IMR-90 (cell line): ENCODE measurements at regions not wholly inside any gene's neighbourhood (a gene's known extent, or its start where the extent isn't known, plus 50 kb on each side); places are given as distances from the start of the nearest gene placed in this dataset.

ENCODE experiments used
- ATAC-seq: fragments of 200-7000 bp; cut with Tn5 transposase; 2 replicates; pipeline ENCODE4 v1.9.1; 2020; ENCODE audit warnings: low read depth, mild to moderate bottlenecking, moderate library complexity
- BruUV-seq: library from RNA; stranded (reverse); fragments of 400-500 nt; replicated peaks from 2 replicates; lab custom pipeline; 2021; lab: Mats Ljungman, UMichigan
- CTCF ChIA-PET: fragments of 300-600 bp; formaldehyde crosslinking; extraction: SDS; loops from one replicate; lab custom pipeline; 2021; ENCODE audit warnings: antibody characterized with exemption; lab: Yijun Ruan, JAX
- POLR2A ChIA-PET: fragments of 300-600 bp; sonication (Branson Sonifier 250); formaldehyde crosslinking; loops from one replicate; lab custom pipeline; 2022; ENCODE audit warnings: antibody characterized with exemption; ENCODE audit not compliant: unreplicated experiment; lab: Charles Lee
- DNase-seq: peaks from one replicate; pipeline ENCODE4 v3.0.0; 2013
- H2AFZ ChIP-seq: replicated peaks from 2 replicates; pipeline ENCODE3; 2013; ENCODE audit warnings: low read length, mild to moderate bottlenecking; ENCODE audit not compliant: poor library complexity
- H2AK5ac ChIP-seq: 2 replicates; pipeline ENCODE4 v1.6.1; 2013; ENCODE audit warnings: low read depth, low read length, inconsistent platforms
- H2AK9ac ChIP-seq: replicated peaks from 2 replicates; pipeline ENCODE3; 2013; ENCODE audit warnings: mild to moderate bottlenecking, low read depth, low read length, moderate library complexity; ENCODE audit not compliant: poor library complexity
- H2BK120ac ChIP-seq: 2 replicates; pipeline ENCODE4 v1.6.1; 2013; ENCODE audit warnings: low read depth, low read length, inconsistent platforms
- H2BK15ac ChIP-seq: 3 replicates; pipeline ENCODE4 v1.6.1; 2013; ENCODE audit warnings: low read depth, low read length, inconsistent platforms
- H2BK20ac ChIP-seq: 2 replicates; pipeline ENCODE4 v1.6.1; 2013; ENCODE audit warnings: low read depth, mild to moderate bottlenecking, inconsistent platforms, low read length, moderate library complexity
- H2BK5ac ChIP-seq: 2 replicates; pipeline ENCODE4 v1.6.1; 2013; ENCODE audit warnings: mild to moderate bottlenecking, low read depth, low read length, inconsistent platforms; ENCODE audit not compliant: poor library complexity, severe bottlenecking
- H3K14ac ChIP-seq: replicated peaks from 2 replicates; pipeline ENCODE4 v1.6.1; 2013; ENCODE audit warnings: low read depth, low read length, inconsistent platforms
- H3K18ac ChIP-seq: 2 replicates; pipeline ENCODE4 v1.6.1; 2013; ENCODE audit warnings: low read depth, low read length, control low read depth
- H3K23ac ChIP-seq: 2 replicates; pipeline ENCODE4 v1.6.1; 2013; ENCODE audit warnings: low read depth, low read length, inconsistent platforms
- H3K27ac ChIP-seq: 2 replicates; pipeline ENCODE4 v1.5.1; 2013; ENCODE audit warnings: mild to moderate bottlenecking, control low read depth, low read length; ENCODE audit not compliant: insufficient read depth
- H3K27me3 ChIP-seq: 2 replicates; pipeline ENCODE4 v1.6.1; 2013; ENCODE audit warnings: low read length; ENCODE audit not compliant: control insufficient read depth, insufficient read depth
- H3K36me3 ChIP-seq: 2 replicates; pipeline ENCODE4 v1.6.1; 2013; ENCODE audit warnings: low read length, mixed read lengths; ENCODE audit not compliant: control insufficient read depth, insufficient read depth
- H3K4ac ChIP-seq: 2 replicates; pipeline ENCODE4 v1.6.1; 2013; ENCODE audit warnings: low read depth, low read length, inconsistent platforms
- H3K4me1 ChIP-seq: 2 replicates; pipeline ENCODE4 v1.6.1; 2013; ENCODE audit warnings: low read length, mixed read lengths; ENCODE audit not compliant: control insufficient read depth, insufficient read depth
- H3K4me2 ChIP-seq: 2 replicates; pipeline ENCODE4 v1.6.1; 2013; ENCODE audit warnings: low read depth, mild to moderate bottlenecking, control low read depth, low read length, moderate library complexity
- H3K4me3 ChIP-seq: 2 replicates; pipeline ENCODE4 v1.5.1; 2013; ENCODE audit warnings: low read depth, mild to moderate bottlenecking, control low read depth, low read length, moderate library complexity; ENCODE audit not compliant: insufficient read depth
- H3K56ac ChIP-seq: 2 replicates; pipeline ENCODE4 v1.6.1; 2013; ENCODE audit warnings: low read length, inconsistent platforms; ENCODE audit not compliant: insufficient read depth; ENCODE audit errors: extremely low read depth
- H3K79me1 ChIP-seq, 2 experiments: 2 replicates each; pipeline ENCODE4 v1.6.1; 2013; ENCODE audit warnings: low read length in 2 of 2, inconsistent platforms in 1 of 2, low read depth in 1 of 2
- H3K9ac ChIP-seq: 2 replicates; pipeline ENCODE4 v1.6.1; 2013; ENCODE audit warnings: low read depth, low read length, control low read depth
- H3K9me1 ChIP-seq: 2 replicates; pipeline ENCODE4 v1.6.1; 2013; ENCODE audit warnings: low read length, inconsistent platforms; ENCODE audit not compliant: insufficient read depth
- H3K9me3 ChIP-seq: 2 replicates; pipeline ENCODE4 v1.6.1; 2013; ENCODE audit warnings: low read length; ENCODE audit not compliant: control insufficient read depth, insufficient read depth
- H4K20me1 ChIP-seq: 2 replicates; pipeline ENCODE4 v1.6.1; 2013; ENCODE audit warnings: low read length, inconsistent platforms; ENCODE audit not compliant: insufficient read depth
- H4K5ac ChIP-seq: 2 replicates; pipeline ENCODE4 v1.6.1; 2013; ENCODE audit warnings: mild to moderate bottlenecking, low read depth, low read length, control low read depth
- H4K8ac ChIP-seq, 2 experiments: 2 replicates each; pipeline ENCODE4 v1.6.1; 2013; ENCODE audit warnings: low read depth in 2 of 2, low read length in 2 of 2, control low read depth in 1 of 2, inconsistent platforms in 1 of 2
- H4K91ac ChIP-seq: 2 replicates; pipeline ENCODE4 v1.6.1; 2013; ENCODE audit warnings: low read depth, low read length, inconsistent platforms; ENCODE audit not compliant: insufficient read depth
- BHLHE40 ChIP-seq: fragments of 150-350 bp; IDR thresholded peaks from 2 replicates; pipeline ENCODE4 v1.6.1; 2016; ENCODE audit warnings: mild to moderate bottlenecking, low read depth, low read length
- CEBPB ChIP-seq: IDR thresholded peaks from 2 replicates; pipeline ENCODE4 v1.6.1; 2012; ENCODE audit warnings: low read depth, low read length, improper control_type of control experiment
- CHD1 ChIP-seq: IDR thresholded peaks from 2 replicates; pipeline ENCODE4 v1.6.1; 2012; ENCODE audit warnings: low read depth, low read length, improper control_type of control experiment
- CTCF ChIP-seq: conservative IDR thresholded peaks from 2 replicates; pipeline ENCODE4 v1.5.1; 2012; ENCODE audit warnings: mild to moderate bottlenecking, low read depth, low read length, improper control_type of control experiment
- ELK1 ChIP-seq: fragments of 150-350 bp; IDR thresholded peaks from 2 replicates; pipeline ENCODE4 v1.6.1; 2016; ENCODE audit warnings: low read depth, mild to moderate bottlenecking, low read length, moderate library complexity, borderline replicate concordance
- FOS ChIP-seq: fragments of 150-350 bp; IDR thresholded peaks from 2 replicates; pipeline ENCODE4 v1.6.1; 2016; ENCODE audit warnings: low read depth, low read length
- MAFK ChIP-seq: IDR thresholded peaks from 2 replicates; pipeline ENCODE4 v1.6.1; 2012; ENCODE audit warnings: low read depth, low read length, improper control_type of control experiment
- MAZ ChIP-seq: IDR thresholded peaks from 2 replicates; pipeline ENCODE4 v1.6.1; 2012; ENCODE audit warnings: low read depth, mild to moderate bottlenecking, low read length, improper control_type of control experiment, moderate library complexity, borderline replicate concordance
- MXI1 ChIP-seq: IDR thresholded peaks from 2 replicates; pipeline ENCODE4 v1.6.1; 2012; ENCODE audit warnings: low read depth, mild to moderate bottlenecking, low read length, moderate library complexity, borderline replicate concordance
- NFE2L2 ChIP-seq: fragments of 150-350 bp; IDR thresholded peaks from 2 replicates; pipeline ENCODE4 v1.6.1; 2016; ENCODE audit warnings: low read depth, mild to moderate bottlenecking, low read length
- POLR2A ChIP-seq: IDR thresholded peaks from 2 replicates; pipeline ENCODE4 v1.6.1; 2012; ENCODE audit warnings: mild to moderate bottlenecking, low read depth, low read length
- RAD21 ChIP-seq: IDR thresholded peaks from 2 replicates; pipeline ENCODE4 v1.6.1; 2012; ENCODE audit warnings: low read length, improper control_type of control experiment
- RCOR1 ChIP-seq: IDR thresholded peaks from 2 replicates; pipeline ENCODE4 v1.6.1; 2012; ENCODE audit warnings: mild to moderate bottlenecking, low read length, improper control_type of control experiment; ENCODE audit not compliant: insufficient replicate concordance
- RFX5 ChIP-seq: IDR thresholded peaks from 2 replicates; pipeline ENCODE4 v1.8.0; 2012; ENCODE audit warnings: low read depth, mild to moderate bottlenecking, low read length, moderate library complexity
- SMC3 ChIP-seq: fragments of 150-350 bp; IDR thresholded peaks from 2 replicates; pipeline ENCODE4 v1.6.1; 2016; ENCODE audit warnings: low read depth, mild to moderate bottlenecking, antibody characterized with exemption, low read length, moderate library complexity
- USF2 ChIP-seq: fragments of 150-350 bp; IDR thresholded peaks from 2 replicates; pipeline ENCODE4 v1.6.1; 2017; ENCODE audit warnings: mild to moderate bottlenecking, antibody characterized with exemption, low read length, low read depth
- WGBS, 2 experiments: methylation state at CpG; one replicate each; pipeline versions ENCODE4 v1.1.5 to v1.1.7; 2013; ENCODE audit warnings: missing lambda C conversion rate in 2 of 2; ENCODE audit not compliant: insufficient read length in 1 of 2; ENCODE audit errors: extremely low coverage in 2 of 2; 5-methylcytosine and 5-hydroxymethylcytosine counted together
- dilution Hi-C: fragments of 300-500 bp; cut with HindIII; formaldehyde crosslinking; loops from one replicate; pipeline ENCODE4 v1.14.3; 2018; ENCODE audit warnings: low sequenced_read_pairs; ENCODE audit not compliant: unreplicated experiment
- in situ Hi-C: fragments of 300-500 bp; cut with MboI; formaldehyde crosslinking; loops from 3 replicates; pipeline ENCODE4 v1.14.3; 2019; ENCODE audit warnings: low sequenced_read_pairs, inconsistent platforms, mixed read lengths
- intact Hi-C: fragments of 100-400 bp; cut with micrococcal nuclease; formaldehyde crosslinking; loops from 2 replicates; pipeline ENCODE4 v1.10.0; 2022

GRCh38 chr4:140304346-140304745 lies 69.1 kb upstream of the SCOC start:
- Histone ChIP-seq H3K14ac (no peak overlapping the region), H3K9ac (no peak overlapping the region), H3K36me3 (no peaks in the 10 kb centered on the region), H2BK5ac (no peak overlapping the region), H2BK120ac (no peak overlapping the region), H3K4me3 (no peak overlapping the region), H2BK20ac (no peak overlapping the region), H2BK15ac (no peak overlapping the region), H3K18ac (no peak overlapping the region), H3K4ac (no peak overlapping the region), H3K27ac (no peak overlapping the region), H3K27me3 (no peaks in the 10 kb centered on the region), H3K56ac (no peak overlapping the region), H4K91ac (no peak overlapping the region), H3K4me2 (no peak overlapping the region), H2AFZ (no peak overlapping the region), H3K9me3 (no peaks in the 10 kb centered on the region), H2AK5ac (no peak overlapping the region; the same call in 1 of the 2 replicates), H3K9me1 (peaks cover 17% of the 10 kb centered on the region), H3K23ac (no peak overlapping the region), H4K8ac (no peak overlapping the region), H2AK9ac (no peak overlapping the region), H3K79me1 (no peaks in the 10 kb centered on the region), H4K20me1 (peaks cover 4% of the 10 kb centered on the region; the same call in 1 of the 2 replicates), H3K4me1 (peaks cover 20% of the 10 kb centered on the region), H4K5ac (no peak overlapping the region)
- dilution Hi-C loops (no loop called here), in situ Hi-C loops (no loop called here), intact Hi-C loops (no loop called here)
- POLR2A ChIA-PET = no interaction called here
- ATAC-seq (no peak), DNase-seq (no peak)
- BruUV-seq = no TSS peak
- CTCF ChIA-PET = no interaction called here
- WGBS, 2 experiments = no CpG with 5 or more reads among the region's 2 CpGs
- TF ChIP-seq RCOR1 = no peak
- TF ChIP-seq MAFK = no peak
- no peak for TF ChIP-seq SMC3
- TF ChIP-seq RFX5 = no peak
- TF ChIP-seq CTCF = no peak
- no peak for TF ChIP-seq POLR2A
- no peak for TF ChIP-seq NFE2L2
- TF ChIP-seq BHLHE40 = no peak
- TF ChIP-seq CEBPB = no peak
- TF ChIP-seq RAD21 = no peak
- TF ChIP-seq FOS = no peak
- no peak for TF ChIP-seq CHD1
- no peak for TF ChIP-seq MXI1
- TF ChIP-seq ELK1 = no peak
- no peak for TF ChIP-seq MAZ
- TF ChIP-seq USF2 = no peak
